Neural progenitor cell (in vitro differentiated cells): ENCODE measurements at regions not wholly inside any gene's neighbourhood (a gene's known extent, or its start where the extent isn't known, plus 50 kb on each side); places are given as distances from the start of the nearest gene placed in this dataset.

ENCODE experiments used
- CTCF ChIP-seq: fragments of 200-600 bp; sonication (generic); IDR thresholded peaks from 2 replicates; pipeline ENCODE4 v1.5.1; 2017; ENCODE audit warnings: antibody characterized with exemption, mild to moderate bottlenecking
- EZH2 ChIP-seq: fragments of 200-600 bp; sonication (generic); IDR thresholded peaks from 2 replicates; pipeline ENCODE4 v1.6.1; 2017; ENCODE audit warnings: antibody characterized with exemption, mild to moderate bottlenecking, moderate library complexity

- TF ChIP-seq CTCF = no peak
- TF ChIP-seq EZH2 = no peak
These were observed 275.5 kb downstream of the PCDH10 start for GRCh38 chr4:133424605-133425004.
